ENCODE measurements at regions not wholly inside any gene's neighbourhood (a gene's known extent, or its start where the extent isn't known, plus 50 kb on each side); places are given as distances from the start of the nearest gene placed in this dataset.

DNA sequence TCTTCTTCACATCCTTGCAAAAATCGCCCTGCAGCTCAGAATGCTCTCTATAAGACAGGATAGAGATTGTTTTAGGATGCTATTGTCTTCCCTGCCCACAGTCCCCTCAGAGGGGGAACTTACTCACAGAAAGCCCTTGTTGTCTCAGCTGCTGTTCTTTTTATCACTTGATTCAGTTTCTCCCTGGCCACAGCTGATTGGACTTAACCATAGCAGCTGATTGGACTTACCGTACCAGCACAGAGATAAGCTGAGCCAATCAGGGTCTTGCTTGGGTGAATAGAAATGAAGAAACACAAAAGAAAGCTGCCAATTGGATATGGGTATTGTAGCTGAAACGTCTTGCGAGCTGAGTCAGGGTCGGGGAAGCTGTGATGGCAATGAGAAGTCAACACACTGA, 194.2 kb upstream of the MEX3C start:
- Histone ChIP-seq H3K27me3 (ENCODE audit: control insufficient read depth, insufficient read depth, low read length) (no peaks in the 10 kb centered on the region), H3K4me3 (replicated peaks in 1 of 4; ENCODE audit: control extremely low read depth in 1 of 4, insufficient read depth in 1 of 4, low read depth in 3 of 4, low read length in 4 of 4) (no peak overlapping the region), H3K79me2 (ENCODE audit: control insufficient read depth, insufficient read depth, low read length) (no peaks in the 10 kb centered on the region), H3K27ac (ENCODE audit: insufficient read depth, low read length) (no peak overlapping the region), H3K4me1 (ENCODE audit: control insufficient read depth, extremely low read depth, insufficient read depth, low read length) (no peaks in the 10 kb centered on the region), H3K4me2 (ENCODE audit: extremely low read depth, insufficient read depth, low read length) (no peak overlapping the region), H3K36me3 (ENCODE audit: control insufficient read depth, insufficient read depth, low read length) (no peaks in the 10 kb centered on the region), H2AFZ (ENCODE audit: low read length) (no peak overlapping the region), H3K9ac (ENCODE audit: insufficient read depth, low read length) (no peak overlapping the region), H4K20me1 (ENCODE audit: control insufficient read depth, extremely low read depth, insufficient read depth, low read length) (no peaks in the 10 kb centered on the region), H3K9me3 (ENCODE audit: control insufficient read depth, insufficient read depth, low read depth, low read length) (no peaks in the 10 kb centered on the region)
- TF ChIP-seq, protein P1, sequence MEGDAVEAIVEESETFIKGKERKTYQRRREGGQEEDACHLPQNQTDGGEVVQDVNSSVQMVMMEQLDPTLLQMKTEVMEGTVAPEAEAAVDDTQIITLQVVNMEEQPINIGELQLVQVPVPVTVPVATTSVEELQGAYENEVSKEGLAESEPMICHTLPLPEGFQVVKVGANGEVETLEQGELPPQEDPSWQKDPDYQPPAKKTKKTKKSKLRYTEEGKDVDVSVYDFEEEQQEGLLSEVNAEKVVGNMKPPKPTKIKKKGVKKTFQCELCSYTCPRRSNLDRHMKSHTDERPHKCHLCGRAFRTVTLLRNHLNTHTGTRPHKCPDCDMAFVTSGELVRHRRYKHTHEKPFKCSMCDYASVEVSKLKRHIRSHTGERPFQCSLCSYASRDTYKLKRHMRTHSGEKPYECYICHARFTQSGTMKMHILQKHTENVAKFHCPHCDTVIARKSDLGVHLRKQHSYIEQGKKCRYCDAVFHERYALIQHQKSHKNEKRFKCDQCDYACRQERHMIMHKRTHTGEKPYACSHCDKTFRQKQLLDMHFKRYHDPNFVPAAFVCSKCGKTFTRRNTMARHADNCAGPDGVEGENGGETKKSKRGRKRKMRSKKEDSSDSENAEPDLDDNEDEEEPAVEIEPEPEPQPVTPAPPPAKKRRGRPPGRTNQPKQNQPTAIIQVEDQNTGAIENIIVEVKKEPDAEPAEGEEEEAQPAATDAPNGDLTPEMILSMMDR (conservative IDR thresholded peaks at IDR 0.05 in 1 of 2, IDR thresholded peaks at IDR 0.05 in 1 of 2; ENCODE audit: low read depth in 1 of 2, low read length in 2 of 2): no peak
- no peak for TF ChIP-seq EZH2 (IDR thresholded peaks at IDR 0.05; ENCODE audit: low read length, missing control alignments)
- DNase-seq (ENCODE audit: low read depth in 2 of 2): no peak

- Histone ChIP-seq H3K27me3 (ENCODE audit: control insufficient read depth, insufficient read depth, low read length) (no peaks in the 10 kb centered on the region), H4K20me1 (ENCODE audit: control insufficient read depth, extremely low read depth, insufficient read depth, low read length) (no peaks in the 10 kb centered on the region), H3K9ac (ENCODE audit: insufficient read depth, low read length) (no peak overlapping the region), H3K4me2 (ENCODE audit: extremely low read depth, insufficient read depth, low read length) (no peak overlapping the region), H3K79me2 (ENCODE audit: control insufficient read depth, insufficient read depth, low read length) (no peaks in the 10 kb centered on the region), H3K27ac (ENCODE audit: insufficient read depth, low read length) (no peak overlapping the region), H2AFZ (ENCODE audit: low read length) (no peak overlapping the region), H3K36me3 (ENCODE audit: control insufficient read depth, insufficient read depth, low read length) (no peaks in the 10 kb centered on the region), H3K9me3 (ENCODE audit: control insufficient read depth, insufficient read depth, low read depth, low read length) (no peaks in the 10 kb centered on the region), H3K4me1 (ENCODE audit: control insufficient read depth, extremely low read depth, insufficient read depth, low read length) (no peaks in the 10 kb centered on the region), H3K4me3 (replicated peaks in 1 of 4; ENCODE audit: control extremely low read depth in 1 of 4, insufficient read depth in 1 of 4, low read depth in 3 of 4, low read length in 4 of 4) (no peak overlapping the region)
- DNase-seq (ENCODE audit: low read depth in 2 of 2): no peak
- TF ChIP-seq, protein P1 (conservative IDR thresholded peaks at IDR 0.05 in 1 of 2, IDR thresholded peaks at IDR 0.05 in 1 of 2; ENCODE audit: low read depth in 1 of 2, low read length in 2 of 2): no peak
- no peak for TF ChIP-seq EZH2 (IDR thresholded peaks at IDR 0.05; ENCODE audit: low read length, missing control alignments)
Measured at GRCh38 chr18:51397347-51397962, 200.0 kb upstream of the MEX3C start.

DNA sequence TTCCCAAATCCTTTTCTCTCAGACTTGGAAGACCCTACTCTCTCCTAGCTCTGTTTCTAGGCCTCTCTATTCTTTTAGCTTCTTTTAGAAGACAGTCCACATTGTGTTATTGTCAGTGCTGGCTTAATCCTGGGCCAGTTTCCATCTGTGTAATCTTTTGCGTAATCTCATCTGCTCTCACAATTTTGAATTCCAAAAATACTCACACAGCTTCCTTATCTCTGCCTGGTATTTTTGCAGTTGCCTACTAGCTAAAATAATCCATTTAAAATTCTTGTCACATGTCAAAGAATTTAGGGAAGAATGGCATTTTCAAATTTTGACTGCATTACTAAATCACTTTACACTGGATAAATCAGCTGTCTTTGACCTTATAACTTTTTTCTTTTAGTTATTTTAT, 200.6 kb upstream of the MEX3C start:
- Histone ChIP-seq H3K9ac (ENCODE audit: insufficient read depth, low read length) (no peak overlapping the region), H3K4me2 (ENCODE audit: extremely low read depth, insufficient read depth, low read length) (no peak overlapping the region), H3K4me1 (ENCODE audit: control insufficient read depth, extremely low read depth, insufficient read depth, low read length) (no peaks in the 10 kb centered on the region), H3K79me2 (ENCODE audit: control insufficient read depth, insufficient read depth, low read length) (no peaks in the 10 kb centered on the region), H3K27ac (ENCODE audit: insufficient read depth, low read length) (no peak overlapping the region), H3K4me3 (replicated peaks in 1 of 4; ENCODE audit: control extremely low read depth in 1 of 4, insufficient read depth in 1 of 4, low read depth in 3 of 4, low read length in 4 of 4) (no peak overlapping the region), H3K27me3 (ENCODE audit: control insufficient read depth, insufficient read depth, low read length) (no peaks in the 10 kb centered on the region), H3K9me3 (ENCODE audit: control insufficient read depth, insufficient read depth, low read depth, low read length) (no peaks in the 10 kb centered on the region), H3K36me3 (ENCODE audit: control insufficient read depth, insufficient read depth, low read length) (no peaks in the 10 kb centered on the region), H2AFZ (ENCODE audit: low read length) (no peak overlapping the region), H4K20me1 (ENCODE audit: control insufficient read depth, extremely low read depth, insufficient read depth, low read length) (no peaks in the 10 kb centered on the region)
- TF ChIP-seq, protein P1 (conservative IDR thresholded peaks at IDR 0.05 in 1 of 2, IDR thresholded peaks at IDR 0.05 in 1 of 2; ENCODE audit: low read depth in 1 of 2, low read length in 2 of 2): no peak
- TF ChIP-seq EZH2 (IDR thresholded peaks at IDR 0.05; ENCODE audit: low read length, missing control alignments): no peak
- no peak for DNase-seq (ENCODE audit: low read depth in 2 of 2)

All from fibroblast of lung (primary cell).